T-helper 2 cell treated with Interferon-gamma antibody and Interleukin-4, amounts not matched to agents 5 μg/mL and 100 μg/mL, for 36 hours (primary cell): ENCODE measurements at regions not wholly inside any gene's neighbourhood (a gene's known extent, or its start where the extent isn't known, plus 50 kb on each side); places are given as distances from the start of the nearest gene placed in this dataset.

Source experiments
- DNase-seq: peaks from one replicate; pipeline ENCODE4 v3.0.0; 2021; ENCODE audit warnings: low spot score
- H3K27ac Mint-ChIP-seq: one replicate; pipeline ENCODE4 v1.8.0; 2021; ENCODE audit warnings: mild to moderate bottlenecking, mixed read lengths
- H3K27me3 Mint-ChIP-seq: one replicate; pipeline ENCODE4 v1.8.0; 2021; ENCODE audit warnings: low read depth, mixed read lengths
- H3K36me3 Mint-ChIP-seq: one replicate; pipeline ENCODE4 v1.8.0; 2021; ENCODE audit warnings: low read depth, mixed read lengths
- H3K4me1 Mint-ChIP-seq: one replicate; pipeline ENCODE4 v1.8.0; 2021; ENCODE audit warnings: low read depth, mixed read lengths
- H3K4me3 Mint-ChIP-seq: one replicate; pipeline ENCODE4 v1.8.0; 2022; ENCODE audit warnings: mild to moderate bottlenecking, moderate library complexity, mixed read lengths
- H3K9me3 Mint-ChIP-seq: one replicate; pipeline ENCODE4 v1.8.0; 2021; ENCODE audit warnings: mixed read lengths

- no peaks in the 10 kb centered on the region for H3K36me3 Mint-ChIP-seq
- H3K27ac Mint-ChIP-seq: no peak overlapping the region
- H3K9me3 Mint-ChIP-seq: no peaks in the 10 kb centered on the region
- DNase-seq: no peak
- no peak overlapping the region for H3K4me3 Mint-ChIP-seq
- peaks cover 3% of the 10 kb centered on the region for H3K27me3 Mint-ChIP-seq
- peaks cover 10% of the 10 kb centered on the region for H3K4me1 Mint-ChIP-seq
Observed at GRCh38 chrY:19818546-19818945, 74.0 kb upstream of the KDM5D start.

- Mint-ChIP-seq H3K4me1 (peaks cover 10% of the 10 kb centered on the region), H3K27ac (no peak overlapping the region), H3K27me3 (no peaks in the 10 kb centered on the region), H3K4me3 (peak overlapping the region; percentile 50), H3K36me3 (no peaks in the 10 kb centered on the region), H3K9me3 (no peaks in the 10 kb centered on the region)
- no peak for DNase-seq
Observed at GRCh38 chrY:19816920-19817319, 72.4 kb upstream of the KDM5D start.

GRCh38 chrY:19816053-19816823 is 71.7 kb upstream of the KDM5D start:
- Mint-ChIP-seq H3K36me3 (no peaks in the 10 kb centered on the region), H3K9me3 (no peaks in the 10 kb centered on the region), H3K27ac (no peak overlapping the region), H3K4me3 (peak overlapping the region; percentile 70), H3K27me3 (no peaks in the 10 kb centered on the region), H3K4me1 (peaks cover 10% of the 10 kb centered on the region)
- DNase-seq: no peak
